Neuronal stem cell (in vitro differentiated cells): ENCODE measurements at regions not wholly inside any gene's neighbourhood (a gene's known extent, or its start where the extent isn't known, plus 50 kb on each side); places are given as distances from the start of the nearest gene placed in this dataset.
A peak's percentile ranks its signal among the peaks of the same experiment; 100 is the strongest.

Experiments
- DNase-seq: peaks from one replicate; pipeline ENCODE4 v3.0.0-alpha.2; 2013; ENCODE audit warnings: low spot score
- H2AFZ ChIP-seq: one replicate; pipeline ENCODE4 v1.6.1; 2013; ENCODE audit warnings: mild to moderate bottlenecking, low read length, inconsistent platforms
- H2AK5ac ChIP-seq: 2 replicates; pipeline ENCODE4 v1.6.1; 2013; ENCODE audit warnings: low read depth, mild to moderate bottlenecking, inconsistent platforms, low read length, moderate library complexity, mixed read lengths
- H2BK120ac ChIP-seq: 2 replicates; pipeline ENCODE4 v1.6.1; 2013; ENCODE audit warnings: low read depth, mild to moderate bottlenecking, inconsistent platforms, low read length, moderate library complexity, mixed read lengths
- H2BK12ac ChIP-seq: one replicate; pipeline ENCODE4 v1.6.1; 2013; ENCODE audit warnings: low read length, inconsistent platforms
- H2BK15ac ChIP-seq: 2 replicates; pipeline ENCODE4 v1.6.1; 2013; ENCODE audit warnings: mild to moderate bottlenecking, low read length, inconsistent platforms, mixed read lengths
- H2BK5ac ChIP-seq: one replicate; pipeline ENCODE4 v1.6.1; 2013; ENCODE audit warnings: inconsistent platforms, mild to moderate bottlenecking, low read length, moderate library complexity
- H3K14ac ChIP-seq: one replicate; pipeline ENCODE4 v1.6.1; 2013; ENCODE audit warnings: low read length, inconsistent platforms
- H3K18ac ChIP-seq: 2 replicates; pipeline ENCODE4 v1.6.1; 2013; ENCODE audit warnings: low read length, inconsistent platforms
- H3K23ac ChIP-seq: 2 replicates; pipeline ENCODE4 v1.6.1; 2013; ENCODE audit warnings: low read depth, mild to moderate bottlenecking, mixed read lengths, low read length, inconsistent platforms; ENCODE audit not compliant: poor library complexity
- H3K27ac ChIP-seq: replicated peaks from 3 replicates; pipeline ENCODE4 v1.5.1; 2013; ENCODE audit warnings: low read length, inconsistent platforms
- H3K27me3 ChIP-seq, 3 experiments: 2 replicates each; pipeline ENCODE4 v1.6.1; 2013; ENCODE audit warnings: low read length in 3 of 3, mild to moderate bottlenecking in 2 of 3, inconsistent platforms in 1 of 3, low read depth in 1 of 3, mixed read lengths in 1 of 3, moderate library complexity in 1 of 3; ENCODE audit not compliant: control insufficient read depth in 3 of 3, insufficient read depth in 3 of 3
- H3K36me3 ChIP-seq, 2 donors: replicated peaks in 1 of 2; 2 replicates each; pipeline ENCODE4 v1.6.1; 2013; ENCODE audit warnings: low read length in 2 of 2; ENCODE audit not compliant: control insufficient read depth in 2 of 2, insufficient read depth in 2 of 2
- H3K4ac ChIP-seq: 2 replicates; pipeline ENCODE4 v1.6.1; 2013; ENCODE audit warnings: inconsistent platforms, mild to moderate bottlenecking, low read length, moderate library complexity
- H3K4me1 ChIP-seq, 2 donors: 1 replicate in 1 of 2; 2 replicates in 1 of 2; pipeline ENCODE4 v1.6.1; 2013; ENCODE audit warnings: low read length in 2 of 2, low read depth in 1 of 2; ENCODE audit not compliant: control insufficient read depth in 2 of 2, insufficient read depth in 1 of 2
- H3K4me2 ChIP-seq: one replicate; pipeline ENCODE4 v1.6.1; 2013; ENCODE audit warnings: mild to moderate bottlenecking, low read length, inconsistent platforms; ENCODE audit not compliant: insufficient read depth, poor library complexity, severe bottlenecking
- H3K4me3 ChIP-seq, 2 donors: 2 replicates each; pipeline ENCODE4 v1.5.1; 2013; ENCODE audit warnings: low read length in 2 of 2, mild to moderate bottlenecking in 2 of 2, inconsistent platforms in 1 of 2, moderate library complexity in 1 of 2
- H3K79me1 ChIP-seq: one replicate; pipeline ENCODE4 v1.6.1; 2013; ENCODE audit warnings: low read depth, mild to moderate bottlenecking, inconsistent platforms, low read length, moderate library complexity
- H3K9ac ChIP-seq: one replicate; pipeline ENCODE4 v1.6.1; 2013; ENCODE audit warnings: mild to moderate bottlenecking, low read depth, low read length, inconsistent platforms; ENCODE audit not compliant: poor library complexity
- H3K9me3 ChIP-seq, 2 donors: replicated peaks in 1 of 2; 2 replicates each; pipeline versions ENCODE3 to v1.6.1; 2013; ENCODE audit warnings: low read length in 2 of 2, mild to moderate bottlenecking in 2 of 2, inconsistent platforms in 1 of 2, low read depth in 1 of 2, mixed read lengths in 1 of 2, moderate library complexity in 1 of 2; ENCODE audit not compliant: control insufficient read depth in 2 of 2, insufficient read depth in 1 of 2
- H4K8ac ChIP-seq: one replicate; pipeline ENCODE4 v1.6.1; 2013; ENCODE audit warnings: low read depth, mild to moderate bottlenecking, inconsistent platforms, low read length, moderate library complexity
- H4K91ac ChIP-seq: one replicate; pipeline ENCODE4 v1.6.1; 2013; ENCODE audit warnings: low read length, low read depth, mild to moderate bottlenecking, inconsistent platforms; ENCODE audit not compliant: poor library complexity
- WGBS, 2 donors: extraction: QIAGEN DNeasy Blood & Tissue Kit; methylation state at CpG; one replicate each; pipeline ENCODE4 v1.1.7; 2013; ENCODE audit warnings: missing lambda C conversion rate in 2 of 2, mixed read lengths in 1 of 2; ENCODE audit not compliant: insufficient read length in 2 of 2, insufficient replicate concordance in 1 of 2; ENCODE audit errors: extremely low coverage in 2 of 2; 5-methylcytosine and 5-hydroxymethylcytosine counted together

DNA sequence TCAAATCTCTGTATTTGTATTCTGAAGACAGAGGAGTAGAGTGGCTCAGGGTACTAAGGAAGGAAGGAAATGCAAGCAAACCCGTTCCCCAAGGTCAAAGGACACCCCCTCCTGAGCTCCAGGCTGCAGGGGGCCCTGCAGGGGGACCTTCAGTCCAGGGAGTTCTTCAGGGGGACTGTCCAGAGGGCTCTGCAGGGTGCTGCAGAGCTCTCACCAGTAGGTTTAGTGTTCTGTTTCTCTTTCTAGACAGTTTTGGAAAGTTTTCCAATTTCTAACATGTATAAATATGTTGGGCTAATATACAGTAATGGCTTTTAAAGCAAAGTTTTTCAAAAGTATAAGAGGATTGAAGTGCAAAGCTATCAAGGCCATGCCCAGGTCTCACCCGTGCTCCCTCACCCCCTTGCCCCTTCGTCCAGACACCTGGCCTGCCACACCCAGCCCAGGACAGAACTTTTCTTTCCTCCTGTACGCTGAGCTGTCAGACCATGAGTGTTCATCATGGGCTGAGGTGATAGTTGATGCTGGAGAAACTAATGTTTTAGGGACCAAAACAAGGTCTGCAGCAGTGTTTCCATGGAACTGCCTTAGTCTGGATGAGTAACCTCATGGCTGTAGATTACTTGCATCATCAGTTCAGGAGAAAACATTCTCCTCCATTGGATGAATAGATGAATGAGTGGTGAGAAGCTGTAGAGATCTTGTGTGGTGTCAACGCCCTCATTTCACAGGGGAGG is 134.2 kb downstream of the GLI2 start:
- no peak overlapping the region for H3K18ac ChIP-seq
- DNase-seq, result no peak
- H3K9me3 ChIP-seq, result no peaks in the 10 kb centered on the region
- H3K4me1 ChIP-seq, result peaks cover 42 to 54% of the 10 kb centered on the region in 2 donors
- H4K91ac ChIP-seq, result no peak overlapping the region
- peaks cover 23% of the 10 kb centered on the region for H3K79me1 ChIP-seq
- no peak overlapping the region for H2BK5ac ChIP-seq
- no peak overlapping the region for H3K4me2 ChIP-seq
- H4K8ac ChIP-seq, result no peak overlapping the region
- H2BK120ac ChIP-seq, result no peak overlapping the region
- peaks cover 0 to 10% of the 10 kb centered on the region in 2 donors for H3K36me3 ChIP-seq
- H3K23ac ChIP-seq, result no peak overlapping the region
- no peaks in the 10 kb centered on the region for H3K27me3 ChIP-seq
- no peak overlapping the region for H2BK15ac ChIP-seq
- no peak overlapping the region for H3K4ac ChIP-seq
- H2AK5ac ChIP-seq, result no peak overlapping the region
- H3K14ac ChIP-seq, result no peak overlapping the region
- H2AFZ ChIP-seq, result no peak overlapping the region
- no peak overlapping the region for H3K27ac ChIP-seq
- H3K9ac ChIP-seq, result no peak overlapping the region
- H2BK12ac ChIP-seq, result no peak overlapping the region
- no peak overlapping the region for H3K4me3 ChIP-seq
- WGBS, 2 donors, result no CpG with 5 or more reads among the region's 5 CpGs

DNA sequence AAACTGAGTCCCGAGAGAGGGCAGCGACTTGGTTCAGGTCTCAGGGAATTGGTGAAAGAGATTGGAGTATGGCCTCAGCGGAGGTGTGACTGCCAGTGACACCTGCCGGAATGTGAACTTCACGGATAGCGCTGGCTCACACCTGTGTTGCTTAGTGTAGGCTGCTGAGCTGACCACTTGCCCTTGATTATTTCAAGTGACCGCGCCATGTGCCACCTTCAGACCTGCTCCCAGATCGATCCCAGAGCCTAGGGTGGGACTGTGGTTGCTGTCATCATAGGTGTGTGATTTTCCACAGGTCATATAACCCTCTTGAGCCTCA is 134.8 kb downstream of the GLI2 start:
- Histone ChIP-seq H3K36me3 (peaks cover 0 to 10% of the 10 kb centered on the region in 2 donors), H3K18ac (no peak overlapping the region), H2AK5ac (no peak overlapping the region), H2BK12ac (no peak overlapping the region), H4K91ac (no peak overlapping the region), H3K14ac (no peak overlapping the region), H3K4me2 (no peak overlapping the region), H3K4me1 (peaks cover 42 to 54% of the 10 kb centered on the region in 2 donors), H3K9ac (no peak overlapping the region), H4K8ac (no peak overlapping the region), H2AFZ (no peak overlapping the region), H2BK15ac (no peak overlapping the region), H3K27ac (no peak overlapping the region), H3K79me1 (peaks cover 28% of the 10 kb centered on the region), H3K9me3 (no peaks in the 10 kb centered on the region), H3K23ac (no peak overlapping the region), H2BK5ac (no peak overlapping the region), H2BK120ac (no peak overlapping the region), H3K4me3 (no peak overlapping the region), H3K4ac (no peak overlapping the region), H3K27me3 (no peaks in the 10 kb centered on the region)
- WGBS, 2 donors, result no CpG with 5 or more reads among the region's 9 CpGs
- DNase-seq, result no peak

DNA sequence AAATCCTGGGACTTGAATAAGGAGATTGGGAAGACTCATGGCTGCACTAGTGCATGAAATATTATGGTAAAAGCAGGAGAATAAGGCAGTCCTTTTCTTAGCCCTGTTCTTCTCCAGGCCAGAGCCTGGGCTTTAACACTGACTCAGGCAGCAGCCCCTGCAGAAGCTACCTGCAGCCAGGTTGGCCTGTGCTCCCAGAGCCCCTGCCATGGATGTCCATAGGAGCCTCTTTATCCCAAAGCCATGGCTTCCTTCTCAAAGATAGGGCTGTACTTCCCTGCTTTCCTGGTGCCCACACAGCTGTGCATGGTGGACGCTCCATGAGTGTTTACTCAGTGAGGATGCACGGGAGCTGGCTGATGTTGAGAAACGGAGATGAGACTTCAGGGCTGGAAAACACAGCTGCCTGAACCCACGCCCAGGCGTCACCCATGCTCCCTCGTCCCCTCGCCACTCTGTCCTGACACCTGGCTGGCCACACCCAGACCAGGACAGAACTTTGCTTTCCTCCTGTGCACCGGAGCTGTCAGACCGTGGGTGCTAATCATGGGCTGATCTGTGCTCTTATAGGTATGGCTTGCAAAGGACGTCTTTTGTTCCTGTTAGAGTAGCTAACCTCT is 135.5 kb downstream of the GLI2 start:
- H3K4me3 ChIP-seq, result no peak overlapping the region
- H3K9ac ChIP-seq, result no peak overlapping the region
- WGBS, 2 donors, result no CpG with 5 or more reads among the region's 10 CpGs
- H2AK5ac ChIP-seq, result no peak overlapping the region
- no peak overlapping the region for H3K4ac ChIP-seq
- no peak overlapping the region for H4K91ac ChIP-seq
- no peak overlapping the region for H2BK5ac ChIP-seq
- H3K14ac ChIP-seq, result no peak overlapping the region
- peaks cover 0 to 10% of the 10 kb centered on the region in 2 donors for H3K36me3 ChIP-seq
- H3K9me3 ChIP-seq, result no peaks in the 10 kb centered on the region
- H2BK120ac ChIP-seq, result no peak overlapping the region
- H2BK12ac ChIP-seq, result no peak overlapping the region
- no peak overlapping the region for H2BK15ac ChIP-seq
- H3K27me3 ChIP-seq, result no peaks in the 10 kb centered on the region
- no peak overlapping the region for H3K23ac ChIP-seq
- H4K8ac ChIP-seq, result no peak overlapping the region
- no peak overlapping the region for H3K4me2 ChIP-seq
- no peak overlapping the region for H2AFZ ChIP-seq
- no peak for DNase-seq
- H3K27ac ChIP-seq, result no peak overlapping the region
- peaks cover 25% of the 10 kb centered on the region for H3K79me1 ChIP-seq
- H3K18ac ChIP-seq, result peak overlapping the region; percentile 7
- peaks cover 40 to 54% of the 10 kb centered on the region in 2 donors for H3K4me1 ChIP-seq

DNA sequence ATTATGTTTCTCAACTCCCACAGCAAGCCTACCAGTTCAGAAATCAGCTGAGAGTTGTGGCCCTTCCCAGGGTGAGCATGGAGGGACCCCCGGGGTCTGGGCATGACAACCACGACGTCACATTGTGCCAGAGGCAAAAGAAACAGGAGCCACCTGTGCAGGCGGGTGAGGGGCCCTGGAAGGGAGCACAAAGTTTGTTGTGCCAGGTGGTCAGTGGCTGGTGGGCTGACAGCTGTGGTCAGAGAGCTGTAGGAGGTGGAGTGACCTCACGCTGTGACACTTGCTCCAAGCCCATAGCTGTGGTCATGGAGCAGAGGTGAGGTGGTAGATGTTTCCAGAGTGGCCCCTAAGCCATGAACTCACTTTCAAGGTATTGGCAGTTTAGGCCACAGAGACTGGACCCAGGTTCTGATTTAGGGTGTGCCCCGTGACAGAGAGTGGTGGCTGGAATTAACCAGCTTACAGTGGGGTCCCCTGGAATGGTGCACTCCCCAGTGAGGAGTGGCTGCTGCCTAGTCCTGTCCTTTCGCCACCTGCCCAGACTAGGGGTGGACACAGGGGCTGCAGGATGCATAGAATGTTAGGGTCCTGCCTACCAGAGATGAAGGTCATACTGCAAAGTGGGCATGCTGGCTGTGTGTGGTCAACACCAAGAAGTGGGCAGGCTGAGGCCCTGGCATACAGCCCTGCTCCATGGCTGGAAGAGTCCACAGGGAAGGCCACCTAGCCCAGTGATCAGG is 136.4 kb downstream of the GLI2 start:
- Histone ChIP-seq H3K4me2 (no peak overlapping the region), H4K91ac (no peak overlapping the region), H3K4ac (no peak overlapping the region), H2BK12ac (no peak overlapping the region), H3K23ac (peak overlapping the region; percentile 16), H3K14ac (no peak overlapping the region), H3K18ac (no peak overlapping the region), H3K4me3 (no peak overlapping the region), H3K27ac (no peak overlapping the region), H2AFZ (no peak overlapping the region), H4K8ac (no peak overlapping the region), H2AK5ac (peak overlapping the region; percentile 9), H3K27me3 (no peaks in the 10 kb centered on the region), H3K9ac (no peak overlapping the region), H3K79me1 (peaks cover 26% of the 10 kb centered on the region), H2BK5ac (no peak overlapping the region), H3K36me3 (peaks cover 0 to 10% of the 10 kb centered on the region in 2 donors), H2BK120ac (no peak overlapping the region), H3K4me1 (peaks cover 39 to 51% of the 10 kb centered on the region in 2 donors), H2BK15ac (no peak overlapping the region), H3K9me3 (no peaks in the 10 kb centered on the region)
- DNase-seq, result no peak
- WGBS, 2 donors, result no CpG with 5 or more reads among the region's 7 CpGs
